ENCODE measurements at regions not wholly inside any gene's neighbourhood (a gene's known extent, or its start where the extent isn't known, plus 50 kb on each side); places are given as distances from the start of the nearest gene placed in this dataset.
"Not testable (repeated sequence)": the region's sequence is repeated elsewhere in the genome, so short reads cannot be mapped to it uniquely, and the experiment has no call there.

DNA sequence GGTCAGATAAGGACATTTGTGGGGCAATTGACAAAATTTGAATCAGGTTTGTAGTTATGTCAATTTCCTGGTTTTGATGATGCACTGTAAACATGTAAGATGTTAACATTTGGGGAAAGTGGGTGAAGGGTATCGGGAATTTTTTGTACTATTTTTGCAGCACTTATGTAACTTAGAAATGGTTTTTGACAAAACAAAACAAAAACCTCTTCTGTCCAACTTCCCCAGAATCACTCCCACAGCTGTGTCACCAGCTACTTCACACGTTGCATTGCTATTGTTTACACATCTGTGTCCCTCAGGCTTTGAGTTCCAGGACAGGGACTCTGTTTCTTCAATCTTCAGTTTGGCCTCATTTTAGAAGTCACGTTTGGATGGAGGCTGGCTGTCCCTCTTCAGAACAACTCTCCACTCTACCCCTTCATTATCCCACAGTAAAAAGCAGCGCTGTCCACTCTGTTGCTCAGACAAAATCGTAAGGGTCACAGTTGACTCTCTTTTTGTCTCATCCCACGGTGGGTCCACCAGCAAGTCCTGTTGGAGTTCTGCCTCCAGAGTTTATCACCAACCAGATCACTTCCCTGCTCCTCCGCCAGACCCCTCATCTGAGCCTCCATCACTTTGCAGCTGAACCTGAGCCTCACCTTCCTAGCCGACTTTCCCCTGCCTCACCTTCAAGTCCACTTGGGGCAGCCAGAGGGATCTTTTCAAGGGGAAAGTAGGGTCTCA, 63.2 kb downstream of the NENF start:
- no peak for DNase-seq

DNA sequence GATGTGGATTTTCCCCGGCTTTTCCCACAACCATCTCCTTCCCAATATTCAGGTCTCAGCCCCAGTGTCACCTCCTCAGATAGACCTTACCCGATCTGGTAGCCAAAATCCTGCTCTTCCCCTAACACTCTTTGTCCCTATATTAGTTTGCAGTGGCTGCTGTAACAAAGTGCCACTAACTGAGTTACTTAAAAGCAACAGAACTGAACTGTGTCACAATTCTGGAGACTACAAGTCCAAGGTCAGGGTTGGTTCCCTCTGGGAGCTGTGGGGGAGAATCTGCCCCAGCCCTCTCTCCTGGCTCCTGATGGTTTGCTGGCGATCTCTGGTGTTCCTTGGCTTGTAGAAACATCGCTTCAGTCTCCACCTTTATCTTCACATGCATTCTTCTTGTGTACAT, 64.0 kb downstream of the NENF start:
- DNase-seq, result no peak

DNA sequence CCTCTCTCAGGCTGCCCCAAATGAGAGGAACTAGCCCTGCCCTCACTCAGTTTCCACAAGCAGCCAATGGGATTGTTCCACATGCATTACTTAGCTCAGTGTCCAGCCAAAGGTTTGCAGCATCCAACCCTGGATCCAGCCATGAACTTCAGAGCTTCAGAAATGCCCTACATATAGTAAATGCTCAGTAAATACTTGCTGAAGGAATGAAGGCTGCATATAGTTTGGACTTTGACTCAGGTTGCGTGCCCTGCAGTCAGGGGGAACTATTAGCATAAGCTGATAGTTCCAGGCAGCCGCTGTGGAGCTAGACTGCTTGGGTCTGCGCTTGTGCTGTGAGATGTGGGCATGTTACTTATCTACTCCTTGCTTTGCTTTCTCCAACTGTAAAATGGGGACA, 64.8 kb downstream of the NENF start:
- no peak for DNase-seq

- DNase-seq, result no peak
Observed at GRCh38 chr1:212498283-212499040, 65.7 kb downstream of the NENF start.

DNA sequence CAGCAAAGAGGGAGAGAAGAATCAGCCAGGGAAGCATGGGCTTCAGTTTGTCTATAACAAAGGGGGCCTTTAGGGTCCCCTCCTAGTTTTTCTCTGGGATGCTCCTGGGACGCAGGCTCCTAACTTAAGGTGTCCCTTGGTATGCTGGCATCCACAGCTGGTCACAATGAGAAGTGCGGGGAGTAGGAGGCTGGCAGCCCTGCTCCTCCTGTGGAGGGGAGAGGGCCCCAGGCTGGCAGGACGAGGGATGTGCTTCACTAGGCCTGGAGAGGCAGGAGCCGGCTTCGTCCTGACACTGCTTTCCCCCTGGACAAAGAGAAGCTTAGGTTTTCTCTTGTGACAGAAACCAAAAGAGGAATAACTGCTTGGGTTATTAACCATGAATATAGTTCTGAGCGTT, 67.6 kb downstream of the NENF start:
- no peak for DNase-seq

DNA sequence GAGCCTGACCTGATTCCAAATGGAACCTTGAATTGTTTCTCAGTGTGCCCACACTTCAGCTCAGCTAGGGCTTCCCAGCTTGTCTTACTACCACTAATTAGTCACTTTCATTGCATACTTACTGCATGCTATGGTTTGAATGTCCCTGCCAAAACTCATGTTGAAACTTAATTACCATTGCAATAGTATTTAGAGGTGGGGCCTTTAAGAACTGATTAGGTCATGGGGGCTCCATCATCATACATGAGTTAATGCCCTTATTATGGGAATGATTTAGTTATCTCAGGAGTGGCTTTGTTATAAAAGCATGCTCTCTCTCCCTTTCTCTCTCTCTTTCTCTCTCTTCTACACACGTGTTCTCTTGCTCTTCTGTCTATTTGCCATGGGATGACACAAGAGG, 68.3 kb downstream of the NENF start:
- DNase-seq, result no peak

GRCh38 chr1:212503714-212504113, 71.0 kb downstream of the NENF start:
- DNase-seq, result no peak

GRCh38 chr1:212504171-212504803, 71.6 kb downstream of the NENF start:
- DNase-seq, result peak; percentile 12

DNA sequence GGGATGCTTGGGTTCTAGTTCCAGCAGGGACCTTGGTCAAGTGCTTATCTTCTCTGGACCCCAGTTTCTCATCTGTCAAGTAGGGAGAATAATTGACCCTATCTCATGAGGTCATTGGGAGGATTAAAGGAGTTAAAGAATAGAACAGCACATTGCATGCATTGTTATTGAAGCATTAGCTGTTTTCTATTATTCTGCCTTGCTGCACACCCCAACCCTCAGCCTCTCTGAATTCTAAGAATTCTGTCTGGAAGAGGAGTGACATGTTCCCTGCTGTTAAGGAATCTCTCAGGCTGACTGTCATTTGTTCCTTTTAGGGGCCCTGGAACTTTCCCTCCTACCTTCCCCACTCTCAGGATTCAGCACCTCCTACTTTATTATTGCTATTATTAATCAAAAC, 73.9 kb downstream of the NENF start:
- DNase-seq, result no peak

GRCh38 chr1:212507369-212507768, 74.6 kb downstream of the NENF start:
- DNase-seq, result no peak

DNA sequence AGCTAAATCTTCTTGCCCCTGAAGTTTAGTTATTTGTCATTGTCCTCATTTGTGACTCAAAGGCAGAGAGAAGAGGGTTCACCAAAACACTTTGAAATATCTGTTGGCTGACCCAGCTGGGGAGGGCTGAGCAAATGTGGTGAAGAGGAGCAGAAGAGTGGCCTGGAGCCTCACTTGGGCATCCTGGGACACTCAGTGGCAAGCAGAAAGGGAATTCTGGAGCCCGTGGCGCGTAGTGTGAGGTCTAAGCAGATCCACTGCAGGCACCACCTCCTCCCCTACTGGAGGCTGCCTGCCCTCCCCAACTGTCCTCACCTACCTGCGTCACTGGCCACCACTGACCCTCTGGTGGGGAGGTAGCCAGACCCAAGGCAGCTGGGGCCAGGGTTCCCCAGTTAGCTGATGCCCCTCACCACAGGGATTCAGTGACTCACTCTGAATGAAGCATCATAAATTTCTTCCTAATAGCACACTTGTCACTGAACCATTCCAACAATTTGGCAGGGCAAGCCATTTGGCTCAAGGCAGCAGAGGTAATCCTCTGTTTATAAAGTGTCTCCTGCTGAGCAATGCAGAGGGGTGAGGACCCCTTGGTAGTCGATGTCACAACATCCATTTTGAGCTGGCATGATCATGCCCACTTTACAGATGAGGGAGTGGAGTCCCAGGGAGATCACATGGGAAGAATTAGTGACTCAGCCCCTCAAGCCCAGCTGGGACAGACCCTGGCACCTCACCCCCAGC, 80.3 kb downstream of the NENF start:
- peak; percentile 10 for DNase-seq

GRCh38 chr1:212513586-212513985, 80.9 kb downstream of the NENF start:
- no peak for DNase-seq

DNA sequence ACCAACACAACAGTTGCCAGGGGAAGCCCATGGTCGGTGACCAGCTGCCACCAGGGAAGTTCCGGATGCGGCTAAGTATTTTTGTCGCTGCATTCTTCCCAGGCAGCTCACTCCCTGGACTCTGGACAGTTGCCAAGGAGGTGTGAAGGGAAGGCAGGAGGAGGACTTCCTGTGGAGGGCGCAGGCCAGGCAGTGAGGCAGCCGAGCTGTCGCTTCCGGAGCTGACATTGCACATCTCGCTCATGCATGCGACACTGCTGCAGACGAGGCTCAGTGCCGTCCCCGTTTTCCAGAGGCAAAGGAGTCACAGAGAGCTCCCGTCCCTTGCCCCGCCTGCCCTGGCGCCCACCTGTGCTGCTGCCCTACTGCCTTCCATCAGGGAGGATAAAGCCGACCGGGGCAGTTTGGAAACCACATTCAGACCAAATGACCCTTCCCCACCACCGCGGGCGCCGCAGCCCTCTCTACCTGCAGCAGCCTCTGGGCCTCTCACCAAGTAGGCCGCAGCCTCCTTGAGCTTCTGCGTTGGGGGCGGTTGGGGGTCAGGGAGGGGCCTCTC, 81.4 kb downstream of the NENF start:
- peak; percentile 29 for DNase-seq

- no peak for DNase-seq
Observed at GRCh38 chr1:212514782-212515181, 82.1 kb downstream of the NENF start.

- DNase-seq, result no peak
Observed at GRCh38 chr1:212515329-212515760, 82.6 kb downstream of the NENF start.

DNA sequence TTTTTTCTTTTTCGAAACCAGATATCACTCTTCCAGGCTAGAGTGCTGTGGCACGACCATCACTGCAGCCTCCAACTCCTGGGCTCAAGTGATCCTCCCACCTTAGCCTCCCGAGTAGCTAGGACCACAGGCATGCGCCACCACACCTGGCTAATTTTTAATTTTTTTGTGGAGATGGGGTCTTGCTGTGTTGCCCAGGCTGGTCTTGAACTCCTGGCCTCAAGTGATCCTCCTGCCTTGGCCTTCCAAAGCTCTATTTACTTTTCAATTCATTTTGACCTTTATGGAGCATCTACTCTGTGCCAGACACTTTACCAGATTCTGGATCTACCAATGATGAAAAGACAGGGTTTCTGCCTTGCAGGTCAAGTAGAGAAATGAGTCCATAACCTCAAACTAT, 83.3 kb downstream of the NENF start:
- DNase-seq, result not testable (repeated sequence)

DNA sequence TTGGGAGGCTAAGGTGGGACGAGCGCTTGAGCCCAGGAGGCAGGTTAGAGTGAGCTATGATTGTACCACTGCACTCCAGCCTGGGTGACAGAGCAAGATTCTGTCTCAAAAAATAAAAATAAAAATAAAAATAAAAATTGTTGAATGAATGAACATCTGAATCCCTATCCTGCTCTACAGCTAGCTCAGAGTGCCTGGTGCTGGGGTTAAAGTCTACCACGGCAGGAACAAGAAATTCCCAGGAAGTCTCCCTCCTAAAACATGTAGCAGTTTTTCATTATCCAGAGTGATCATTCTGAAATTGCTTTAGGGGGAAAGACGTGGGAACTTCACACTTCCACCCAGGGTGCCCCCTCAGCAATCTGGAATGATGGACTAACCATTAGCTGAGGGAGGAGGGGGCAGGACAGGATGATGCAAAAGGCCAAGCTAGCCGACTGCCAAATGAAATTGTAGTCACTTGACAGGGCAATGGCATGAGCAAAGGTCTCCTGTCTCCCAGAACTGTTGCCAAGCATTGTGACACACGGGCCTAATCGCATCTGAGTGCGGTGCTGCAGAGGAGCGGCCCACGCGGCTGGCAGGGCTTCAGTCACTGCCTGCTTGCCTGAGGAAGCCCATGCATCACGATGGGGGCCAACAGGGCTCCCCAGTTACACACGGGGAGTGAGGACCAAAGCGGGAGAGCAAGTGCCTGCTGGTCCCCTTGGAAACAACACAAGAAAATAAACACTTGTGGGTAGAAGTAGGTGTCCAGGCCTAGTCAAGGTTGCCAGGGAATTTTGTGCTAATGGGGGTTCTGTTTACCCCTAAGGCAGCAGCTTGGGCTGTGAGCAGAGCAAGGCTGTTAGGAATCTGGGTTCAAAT, 85.7 kb downstream of the NENF start:
- no peak for DNase-seq

GRCh38 chr1:212519131-212519530, 86.4 kb downstream of the NENF start:
- no peak for DNase-seq

- DNase-seq, result no peak
Observed at GRCh38 chr1:212520299-212520698, 87.6 kb downstream of the NENF start.

GRCh38 chr1:212520746-212521145, 87.8 kb upstream of the ATF3 start:
- DNase-seq, result no peak

DNA sequence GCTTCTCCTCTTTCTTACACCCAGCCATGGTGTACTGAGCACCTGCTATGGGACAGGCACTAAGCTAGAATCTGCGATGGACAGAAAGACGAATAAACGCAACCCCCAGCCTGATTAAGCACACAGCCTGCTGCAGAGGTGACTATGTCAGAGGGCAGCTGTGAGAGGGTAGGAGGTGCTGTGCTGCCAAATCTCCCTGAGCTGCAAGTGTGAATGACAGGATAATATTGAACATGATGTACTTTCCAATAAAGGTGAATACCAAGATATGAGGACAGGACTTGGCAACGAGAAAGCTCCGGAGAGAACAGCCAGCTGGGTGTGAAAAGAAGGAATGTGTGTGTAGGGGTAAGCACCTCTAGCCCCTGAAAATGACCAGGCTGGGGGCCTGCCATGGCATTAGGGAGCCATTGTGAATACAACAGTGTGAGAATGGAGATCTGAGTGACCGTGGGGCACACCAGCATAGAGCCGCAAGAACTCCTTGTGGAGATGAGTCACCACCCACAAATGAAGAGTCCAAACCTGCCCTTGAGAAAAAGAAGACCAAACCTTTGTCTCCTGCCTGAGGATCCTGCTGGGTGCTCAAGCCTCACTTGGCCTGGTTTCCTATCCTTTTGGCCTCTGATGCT, 83.0 kb upstream of the ATF3 start:
- DNase-seq, result no peak

DNA sequence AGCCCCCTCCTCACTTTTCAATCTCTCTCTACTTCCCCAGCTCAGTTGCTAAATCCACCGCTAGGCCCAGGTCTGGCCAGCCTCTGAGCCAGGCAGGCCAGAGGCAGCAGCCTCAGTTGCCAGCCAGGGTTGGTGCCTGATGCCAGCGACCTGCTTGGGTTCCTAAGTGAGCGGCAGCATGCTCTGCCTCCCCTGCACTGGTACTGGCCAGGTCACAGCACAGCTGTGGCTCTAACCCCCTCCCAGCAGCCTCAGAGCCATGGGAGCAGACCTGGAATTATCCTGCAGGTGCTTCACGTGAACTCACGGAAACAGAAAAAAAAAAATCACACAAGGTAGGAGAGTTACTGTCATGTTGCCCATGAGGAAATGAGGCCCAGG, 82.5 kb upstream of the ATF3 start:
- no peak for DNase-seq

All from activated CD4-positive, alpha-beta T cell treated with anti-CD3 and anti-CD28 coated beads for 48 hours (primary cell).